B cell (primary cell): ENCODE measurements at regions not wholly inside any gene's neighbourhood (a gene's known extent, or its start where the extent isn't known, plus 50 kb on each side); places are given as distances from the start of the nearest gene placed in this dataset.

ENCODE experiments used
- ATAC-seq: fragments of 200-7000 bp; cut with Tn5 transposase; one replicate; pipeline ENCODE4 v1.10.0; 2021; ENCODE audit warnings: low read depth, mild to moderate bottlenecking, moderate number of reproducible peaks, moderate library complexity
- CTCF ChIA-PET: fragments of 350-600 bp; sonication (Branson Sonifier 250); formaldehyde crosslinking; loops from one replicate; lab custom pipeline; 2021; ENCODE audit warnings: antibody characterized with exemption, inconsistent platforms; lab: Charles Lee
- POLR2A ChIA-PET: fragments of 350-600 bp; sonication (Branson Sonifier 250); formaldehyde crosslinking; loops from one replicate; lab custom pipeline; 2021; ENCODE audit warnings: antibody characterized with exemption; lab: Charles Lee
- DNase-seq: peaks from one replicate; pipeline ENCODE4 v3.0.0; 2013
- H2AFZ ChIP-seq: 2 replicates; pipeline ENCODE4 v1.6.1; 2012; ENCODE audit warnings: mild to moderate bottlenecking, low read depth, low read length; ENCODE audit not compliant: insufficient read depth, poor library complexity, severe bottlenecking
- H3K27ac ChIP-seq, 2 donors: 1 replicate in 1 of 2; 2 replicates in 1 of 2; pipeline ENCODE4 v1.5.1; 2012 to 2013; ENCODE audit warnings: low read length in 2 of 2, mild to moderate bottlenecking in 2 of 2, moderate library complexity in 1 of 2
- H3K27me3 ChIP-seq, 4 experiments: fragments of 200-600 bp in 1 of 4; sonication (generic) in 1 of 4; replicated peaks in 1 of 4; 1 replicate in 2 of 4; 2 replicates in 2 of 4; pipeline versions ENCODE4 v1.6.1 to v1.7.0; 2013 to 2016; ENCODE audit warnings: low read length in 3 of 4, mild to moderate bottlenecking in 2 of 4, mixed read lengths in 1 of 4, moderate library complexity in 1 of 4; ENCODE audit not compliant: insufficient read depth in 4 of 4, control insufficient read depth in 3 of 4; ENCODE audit errors: control extremely low read depth in 1 of 4
- H3K36me3 ChIP-seq, 2 experiments: replicated peaks in 1 of 2; 1 replicate in 1 of 2; 2 replicates in 1 of 2; pipeline versions ENCODE4 v1.6.1 to v1.7.1; 2013; ENCODE audit warnings: low read length in 1 of 2; ENCODE audit not compliant: insufficient read depth in 2 of 2, control insufficient read depth in 1 of 2; ENCODE audit errors: control extremely low read depth in 1 of 2, extremely low read depth in 1 of 2
- H3K4me1 ChIP-seq, 2 donors: fragments of 200-600 bp in 1 of 2; sonication (generic) in 1 of 2; 1 replicate in 1 of 2; 2 replicates in 1 of 2; pipeline versions ENCODE4 v1.5.1 to v1.6.1; 2013 to 2017; ENCODE audit warnings: low read length in 2 of 2; ENCODE audit not compliant: control insufficient read depth in 2 of 2, insufficient read depth in 2 of 2
- H3K4me2 ChIP-seq: replicated peaks from 2 replicates; pipeline ENCODE3; 2012; ENCODE audit warnings: mild to moderate bottlenecking, low read depth, low read length; ENCODE audit not compliant: poor library complexity, severe bottlenecking
- H3K4me3 ChIP-seq, 5 experiments: fragments of 200-600 bp in 1 of 5; sonication (generic) in 1 of 5; 1 replicate in 3 of 5; 2 replicates in 2 of 5; pipeline versions ENCODE4 v1.5.1 to v1.7.0; 2011 to 2016; ENCODE audit warnings: low read length in 4 of 5, mild to moderate bottlenecking in 4 of 5, low read depth in 2 of 5, control low read depth in 1 of 5, moderate library complexity in 1 of 5; ENCODE audit not compliant: insufficient read depth in 1 of 5; ENCODE audit errors: control extremely low read depth in 1 of 5, extremely low read depth in 1 of 5
- H3K79me2 ChIP-seq: fragments of 200-600 bp; sonication (generic); one replicate; pipeline ENCODE4 v1.6.0; 2016; ENCODE audit warnings: low read length; ENCODE audit not compliant: control insufficient read depth, insufficient read depth
- H3K9ac ChIP-seq: fragments of 200-600 bp; sonication (generic); 2 replicates; pipeline ENCODE4 v1.6.1; 2017; ENCODE audit warnings: mild to moderate bottlenecking, low read length, moderate library complexity
- H3K9me3 ChIP-seq, 3 donors: one replicate each; pipeline versions ENCODE4 v1.6.1 to v1.7.1; 2013; ENCODE audit warnings: low read length in 2 of 3; ENCODE audit not compliant: control insufficient read depth in 2 of 3, insufficient read depth in 1 of 3; ENCODE audit errors: control extremely low read depth in 1 of 3
- H4K20me1 ChIP-seq: 2 replicates; pipeline ENCODE4 v1.6.0; 2012; ENCODE audit warnings: mild to moderate bottlenecking, low read length; ENCODE audit not compliant: insufficient read depth, control insufficient read depth, poor library complexity, severe bottlenecking
- H3K27ac Mint-ChIP-seq: one replicate; pipeline ENCODE4 v1.8.0; 2021; ENCODE audit warnings: mixed read lengths
- H3K27me3 Mint-ChIP-seq: one replicate; pipeline ENCODE4 v1.8.0; 2021; ENCODE audit warnings: mixed read lengths
- H3K4me1 Mint-ChIP-seq: one replicate; pipeline ENCODE4 v1.8.0; 2021; ENCODE audit warnings: mixed read lengths
- H3K4me3 Mint-ChIP-seq: one replicate; pipeline ENCODE4 v1.8.0; 2021; ENCODE audit warnings: mixed read lengths
- H3K9me3 Mint-ChIP-seq: one replicate; pipeline ENCODE4 v1.8.0; 2022; ENCODE audit warnings: mixed read lengths; ENCODE audit not compliant: insufficient read depth
- CTCF ChIP-seq: fragments of 200-600 bp; IDR thresholded peaks from one replicate; pipeline ENCODE4 v1.8.0; 2022; ENCODE audit warnings: antibody characterized with exemption, mild to moderate bottlenecking
- EZH2 ChIP-seq: IDR thresholded peaks from 2 replicates; pipeline ENCODE4 v1.6.1; 2012; ENCODE audit warnings: borderline replicate concordance, low read depth, mild to moderate bottlenecking, moderate library complexity, low read length; ENCODE audit not compliant: insufficient read depth, poor library complexity, severe bottlenecking
- WGBS: methylation state at CpG from one replicate; pipeline ENCODE4 v1.1.5; 2013; ENCODE audit warnings: missing lambda C conversion rate; ENCODE audit not compliant: insufficient coverage; 5-methylcytosine and 5-hydroxymethylcytosine counted together
- intact Hi-C: fragments of 100-400 bp; cut with micrococcal nuclease; formaldehyde crosslinking; loops from one replicate; pipeline ENCODE4 v1.10.0; 2022

GRCh38 chr5:5902678-5903646, 475.4 kb downstream of the MED10 start:
- H3K9ac ChIP-seq, result no peak overlapping the region
- no peak overlapping the region for H3K27ac ChIP-seq
- no peak overlapping the region for H2AFZ ChIP-seq
- CTCF ChIA-PET, result no interaction called here
- no peak overlapping the region for H3K27ac Mint-ChIP-seq
- no peak overlapping the region for H3K4me2 ChIP-seq
- no peak overlapping the region for H3K4me3 ChIP-seq
- POLR2A ChIA-PET, result no interaction called here
- no peaks in the 10 kb centered on the region for H3K27me3 ChIP-seq
- H3K27me3 Mint-ChIP-seq, result no peaks in the 10 kb centered on the region
- no peaks in the 10 kb centered on the region for H3K4me1 Mint-ChIP-seq
- intact Hi-C loops, result no loop called here
- H4K20me1 ChIP-seq, result no peaks in the 10 kb centered on the region
- WGBS, result 98% methylated on average over 6 of the region's 10 CpGs
- no peaks in the 10 kb centered on the region for H3K9me3 ChIP-seq
- DNase-seq, result no peak
- no peak for TF ChIP-seq EZH2
- no peak for TF ChIP-seq CTCF
- H3K9me3 Mint-ChIP-seq, result peaks cover 2% of the 10 kb centered on the region
- H3K4me1 ChIP-seq, result no peaks in the 10 kb centered on the region
- H3K4me3 Mint-ChIP-seq, result no peak overlapping the region
- no peaks in the 10 kb centered on the region for H3K79me2 ChIP-seq
- no peak for ATAC-seq
- H3K36me3 ChIP-seq, result no peaks in the 10 kb centered on the region

DNA sequence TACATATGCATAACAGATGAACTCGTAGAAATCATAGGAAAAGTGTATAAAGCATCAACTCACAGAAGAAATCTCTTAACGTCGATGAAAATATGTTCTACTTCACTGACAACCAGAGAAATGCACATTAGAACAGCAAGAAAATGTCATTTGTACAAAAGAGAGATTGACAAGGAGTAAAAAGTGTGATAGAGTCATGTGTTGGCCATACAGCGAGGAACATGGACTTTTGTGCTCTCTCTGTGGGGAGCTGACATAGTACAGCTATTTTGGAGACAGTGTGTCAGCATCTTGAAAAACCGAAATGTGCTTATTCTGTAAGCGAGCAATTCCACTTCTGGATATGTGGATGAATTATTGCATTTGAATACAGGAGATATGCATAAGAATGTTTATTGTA, 477.9 kb downstream of the ICE1 start:
- no peak for TF ChIP-seq CTCF
- TF ChIP-seq EZH2, result no peak
- H3K27ac ChIP-seq, result no peak overlapping the region
- H3K4me2 ChIP-seq, result no peak overlapping the region
- no peaks in the 10 kb centered on the region for H3K27me3 Mint-ChIP-seq
- H3K9ac ChIP-seq, result no peak overlapping the region
- H4K20me1 ChIP-seq, result no peaks in the 10 kb centered on the region
- H3K4me1 Mint-ChIP-seq, result no peaks in the 10 kb centered on the region
- no peak overlapping the region for H3K27ac Mint-ChIP-seq
- H3K4me1 ChIP-seq, result no peaks in the 10 kb centered on the region
- no peaks in the 10 kb centered on the region for H3K79me2 ChIP-seq
- ATAC-seq (no peak), DNase-seq (no peak)
- intact Hi-C loops, result no loop called here
- WGBS, result 100% methylated on average over 1 of the region's 6 CpGs
- POLR2A ChIA-PET, result no interaction called here
- H3K9me3 ChIP-seq, result no peaks in the 10 kb centered on the region
- H3K9me3 Mint-ChIP-seq, result peaks cover 2% of the 10 kb centered on the region
- CTCF ChIA-PET, result no interaction called here
- H3K27me3 ChIP-seq, result no peaks in the 10 kb centered on the region
- no peak overlapping the region for H2AFZ ChIP-seq
- no peak overlapping the region for H3K4me3 Mint-ChIP-seq
- no peaks in the 10 kb centered on the region for H3K36me3 ChIP-seq
- H3K4me3 ChIP-seq, result no peak overlapping the region
